Astrocyte of the cerebellum (primary cell): ENCODE measurements at regions not wholly inside any gene's neighbourhood (a gene's known extent, or its start where the extent isn't known, plus 50 kb on each side); places are given as distances from the start of the nearest gene placed in this dataset.

ENCODE experiments used
- DNase-seq: peaks from one replicate; pipeline ENCODE4 v3.0.0-alpha.2; 2011; ENCODE audit warnings: low read depth
- H3K4me3 ChIP-seq: 2 replicates; pipeline ENCODE4 v1.5.1; 2011; ENCODE audit warnings: mild to moderate bottlenecking, low read depth, low read length, moderate library complexity
- in situ Hi-C: cut with HindIII; loops from 2 replicates; pipeline ENCODE4 v1.10.0; 2017; ENCODE audit warnings: low sequenced_read_pairs
- TF ChIP-seq, protein P1 (sequence below): IDR thresholded peaks from 2 replicates; pipeline ENCODE4 v1.5.1; 2012; ENCODE audit warnings: low read length, low read depth, moderate library complexity, mild to moderate bottlenecking; ENCODE audit errors: missing control alignments

- TF ChIP-seq, protein P1, sequence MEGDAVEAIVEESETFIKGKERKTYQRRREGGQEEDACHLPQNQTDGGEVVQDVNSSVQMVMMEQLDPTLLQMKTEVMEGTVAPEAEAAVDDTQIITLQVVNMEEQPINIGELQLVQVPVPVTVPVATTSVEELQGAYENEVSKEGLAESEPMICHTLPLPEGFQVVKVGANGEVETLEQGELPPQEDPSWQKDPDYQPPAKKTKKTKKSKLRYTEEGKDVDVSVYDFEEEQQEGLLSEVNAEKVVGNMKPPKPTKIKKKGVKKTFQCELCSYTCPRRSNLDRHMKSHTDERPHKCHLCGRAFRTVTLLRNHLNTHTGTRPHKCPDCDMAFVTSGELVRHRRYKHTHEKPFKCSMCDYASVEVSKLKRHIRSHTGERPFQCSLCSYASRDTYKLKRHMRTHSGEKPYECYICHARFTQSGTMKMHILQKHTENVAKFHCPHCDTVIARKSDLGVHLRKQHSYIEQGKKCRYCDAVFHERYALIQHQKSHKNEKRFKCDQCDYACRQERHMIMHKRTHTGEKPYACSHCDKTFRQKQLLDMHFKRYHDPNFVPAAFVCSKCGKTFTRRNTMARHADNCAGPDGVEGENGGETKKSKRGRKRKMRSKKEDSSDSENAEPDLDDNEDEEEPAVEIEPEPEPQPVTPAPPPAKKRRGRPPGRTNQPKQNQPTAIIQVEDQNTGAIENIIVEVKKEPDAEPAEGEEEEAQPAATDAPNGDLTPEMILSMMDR, result no peak
- no peak for DNase-seq
- in situ Hi-C loops, result no loop called here
- no peak overlapping the region for H3K4me3 ChIP-seq
These were observed 114.7 kb upstream of the EDNRA start for GRCh38 chr4:147366164-147366563.

- DNase-seq, result no peak
- TF ChIP-seq, protein P1, result no peak
- no peak overlapping the region for H3K4me3 ChIP-seq
- in situ Hi-C loops, result no loop called here
These were observed 113.0 kb upstream of the EDNRA start for GRCh38 chr4:147367891-147368290.

GRCh38 chr4:147368948-147369347 is 111.9 kb upstream of the EDNRA start:
- DNase-seq, result no peak
- TF ChIP-seq, protein P1, result no peak
- in situ Hi-C loops, result no loop called here
- H3K4me3 ChIP-seq, result no peak overlapping the region

DNA sequence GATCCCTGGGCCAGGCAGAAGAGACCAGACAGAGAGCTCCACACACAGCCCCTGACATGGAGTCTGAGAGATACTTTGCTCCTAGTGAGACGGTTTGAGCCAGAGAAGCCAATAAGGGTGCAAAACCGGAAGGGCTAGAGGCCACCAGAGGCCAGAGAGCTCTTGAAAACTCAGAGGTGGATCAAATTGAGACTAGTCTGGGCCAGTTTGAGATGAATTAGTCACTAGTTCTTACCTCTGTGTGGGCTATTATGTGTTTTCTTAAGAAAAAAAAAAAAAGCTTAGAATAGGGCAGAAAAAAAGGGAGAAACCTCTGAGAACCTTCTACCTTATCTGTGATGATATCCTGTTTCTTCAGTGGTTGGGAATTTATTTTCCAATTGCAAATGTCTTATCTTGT is 110.4 kb upstream of the EDNRA start:
- no peak overlapping the region for H3K4me3 ChIP-seq
- in situ Hi-C loops, result no loop called here
- TF ChIP-seq, protein P1, result no peak
- DNase-seq, result no peak

DNA sequence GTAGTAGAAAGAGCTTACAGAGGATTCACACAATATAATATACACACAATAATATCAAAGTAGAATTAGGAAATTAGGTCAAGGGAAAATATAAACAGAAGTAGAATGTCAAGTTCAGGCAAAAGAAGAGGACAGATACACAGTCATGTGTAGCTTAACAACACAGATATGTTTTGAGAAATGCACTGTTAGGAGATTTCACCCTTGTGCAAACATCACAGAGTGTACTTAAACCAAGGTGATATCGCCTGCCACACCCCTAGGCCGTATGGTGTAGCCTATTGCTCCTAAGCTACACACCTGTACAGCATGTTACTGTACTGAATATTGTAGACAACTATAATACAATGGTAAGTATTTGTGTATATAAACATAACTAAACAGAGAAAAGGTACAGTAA is 110.0 kb upstream of the EDNRA start:
- no peak overlapping the region for H3K4me3 ChIP-seq
- in situ Hi-C loops, result no loop called here
- TF ChIP-seq, protein P1, result no peak
- DNase-seq, result no peak

GRCh38 chr4:147371661-147372060 is 109.2 kb upstream of the EDNRA start:
- no peak overlapping the region for H3K4me3 ChIP-seq
- TF ChIP-seq, protein P1, result no peak
- no peak for DNase-seq
- in situ Hi-C loops, result no loop called here

GRCh38 chr4:147378780-147379179 is 102.1 kb upstream of the EDNRA start:
- TF ChIP-seq, protein P1, result no peak
- no peak overlapping the region for H3K4me3 ChIP-seq
- DNase-seq, result no peak
- in situ Hi-C loops, result no loop called here
